ENCODE measurements at regions not wholly inside any gene's neighbourhood (a gene's known extent, or its start where the extent isn't known, plus 50 kb on each side); places are given as distances from the start of the nearest gene placed in this dataset.

- POLR2A ChIA-PET: interaction anchor here (0.6 kb wide), 1 partner anchor 441 kb away, joined by 3 read pairs; no protein-coding TSS in a partner anchor
- Mint-ChIP-seq H3K27ac (no peak overlapping the region), H3K9me3 (no peaks in the 10 kb centered on the region), H3K36me3 (no peaks in the 10 kb centered on the region), H3K4me1 (peaks cover 30% of the 10 kb centered on the region), H3K27me3 (ENCODE audit: low read depth) (peaks cover 70% of the 10 kb centered on the region), H3K4me3 (no peak overlapping the region)
- no peak for ATAC-seq
- CTCF ChIA-PET: interaction anchor here (0.6 kb wide), 1 partner anchor 120 kb away, joined by 3 read pairs; no protein-coding TSS in a partner anchor
- TF ChIP-seq ZNF532 (CRISPR knock-in tag; IDR thresholded peaks at IDR 0.05; ENCODE audit: borderline replicate concordance) (no peak), MLX (CRISPR knock-in tag; IDR thresholded peaks at IDR 0.05) (no peak), ZNF396 (CRISPR knock-in tag; IDR thresholded peaks at IDR 0.05; ENCODE audit: borderline replicate concordance) (no peak), ATF2 (CRISPR knock-in tag; IDR thresholded peaks at IDR 0.05; ENCODE audit: borderline replicate concordance, low read depth) (no peak), CDX4 (CRISPR knock-in tag; IDR thresholded peaks at IDR 0.05; ENCODE audit: borderline replicate concordance) (no peak), PREB (CRISPR knock-in tag; IDR thresholded peaks at IDR 0.05; ENCODE audit: borderline replicate concordance) (no peak), RORB (CRISPR knock-in tag; IDR thresholded peaks at IDR 0.05) (no peak), CREM (CRISPR knock-in tag; IDR thresholded peaks at IDR 0.05) (no peak), CBFB (CRISPR knock-in tag; IDR thresholded peaks at IDR 0.05; ENCODE audit: low read depth) (no peak), SMAD3 (CRISPR knock-in tag; IDR thresholded peaks at IDR 0.05; ENCODE audit: borderline replicate concordance) (no peak), ZNF416 (CRISPR knock-in tag; IDR thresholded peaks at IDR 0.05) (no peak), TP53 (CRISPR knock-in tag; IDR thresholded peaks at IDR 0.05) (no peak), JUN (CRISPR knock-in tag; IDR thresholded peaks at IDR 0.05) (no peak), NFE2L1 (CRISPR knock-in tag; IDR thresholded peaks at IDR 0.05) (no peak), USF2 (CRISPR knock-in tag; IDR thresholded peaks at IDR 0.05) (no peak), OVOL2 (CRISPR knock-in tag; IDR thresholded peaks at IDR 0.05; ENCODE audit: borderline replicate concordance) (no peak), SP1 (CRISPR knock-in tag; conservative IDR thresholded peaks at IDR 0.05) (no peak), ZNF138 (CRISPR knock-in tag; conservative IDR thresholded peaks at IDR 0.05) (no peak), ARID4B (CRISPR knock-in tag; IDR thresholded peaks at IDR 0.05; ENCODE audit: borderline replicate concordance) (no peak)
- DNase-seq (ENCODE audit: low spot score): no peak
Measured at GRCh38 chr18:22560797-22561196, 143.1 kb upstream of the CTAGE1 start.

Measured in WTC11 (cell line).